B cell (primary cell): ENCODE measurements at regions not wholly inside any gene's neighbourhood (a gene's known extent, or its start where the extent isn't known, plus 50 kb on each side); places are given as distances from the start of the nearest gene placed in this dataset.

Experiments
- ATAC-seq: fragments of 200-7000 bp; cut with Tn5 transposase; one replicate; pipeline ENCODE4 v1.10.0; 2021; ENCODE audit warnings: low read depth, mild to moderate bottlenecking, moderate number of reproducible peaks, moderate library complexity
- CTCF ChIA-PET: fragments of 350-600 bp; sonication (Branson Sonifier 250); formaldehyde crosslinking; loops from one replicate; lab custom pipeline; 2021; ENCODE audit warnings: antibody characterized with exemption, inconsistent platforms; lab: Charles Lee
- POLR2A ChIA-PET: fragments of 350-600 bp; sonication (Branson Sonifier 250); formaldehyde crosslinking; loops from one replicate; lab custom pipeline; 2021; ENCODE audit warnings: antibody characterized with exemption; lab: Charles Lee
- DNase-seq: peaks from one replicate; pipeline ENCODE4 v3.0.0; 2013
- H2AFZ ChIP-seq: 2 replicates; pipeline ENCODE4 v1.6.1; 2012; ENCODE audit warnings: mild to moderate bottlenecking, low read depth, low read length; ENCODE audit not compliant: insufficient read depth, poor library complexity, severe bottlenecking
- H3K27ac ChIP-seq, 2 donors: 1 replicate in 1 of 2; 2 replicates in 1 of 2; pipeline ENCODE4 v1.5.1; 2012 to 2013; ENCODE audit warnings: low read length in 2 of 2, mild to moderate bottlenecking in 2 of 2, moderate library complexity in 1 of 2
- H3K27me3 ChIP-seq, 4 experiments: fragments of 200-600 bp in 1 of 4; sonication (generic) in 1 of 4; replicated peaks in 1 of 4; 1 replicate in 2 of 4; 2 replicates in 2 of 4; pipeline versions ENCODE4 v1.6.1 to v1.7.0; 2013 to 2016; ENCODE audit warnings: low read length in 3 of 4, mild to moderate bottlenecking in 2 of 4, mixed read lengths in 1 of 4, moderate library complexity in 1 of 4; ENCODE audit not compliant: insufficient read depth in 4 of 4, control insufficient read depth in 3 of 4; ENCODE audit errors: control extremely low read depth in 1 of 4
- H3K36me3 ChIP-seq, 2 experiments: replicated peaks in 1 of 2; 1 replicate in 1 of 2; 2 replicates in 1 of 2; pipeline versions ENCODE4 v1.6.1 to v1.7.1; 2013; ENCODE audit warnings: low read length in 1 of 2; ENCODE audit not compliant: insufficient read depth in 2 of 2, control insufficient read depth in 1 of 2; ENCODE audit errors: control extremely low read depth in 1 of 2, extremely low read depth in 1 of 2
- H3K4me1 ChIP-seq, 2 donors: fragments of 200-600 bp in 1 of 2; sonication (generic) in 1 of 2; 1 replicate in 1 of 2; 2 replicates in 1 of 2; pipeline versions ENCODE4 v1.5.1 to v1.6.1; 2013 to 2017; ENCODE audit warnings: low read length in 2 of 2; ENCODE audit not compliant: control insufficient read depth in 2 of 2, insufficient read depth in 2 of 2
- H3K4me2 ChIP-seq: replicated peaks from 2 replicates; pipeline ENCODE3; 2012; ENCODE audit warnings: mild to moderate bottlenecking, low read depth, low read length; ENCODE audit not compliant: poor library complexity, severe bottlenecking
- H3K4me3 ChIP-seq, 5 experiments: fragments of 200-600 bp in 1 of 5; sonication (generic) in 1 of 5; 1 replicate in 3 of 5; 2 replicates in 2 of 5; pipeline versions ENCODE4 v1.5.1 to v1.7.0; 2011 to 2016; ENCODE audit warnings: low read length in 4 of 5, mild to moderate bottlenecking in 4 of 5, low read depth in 2 of 5, control low read depth in 1 of 5, moderate library complexity in 1 of 5; ENCODE audit not compliant: insufficient read depth in 1 of 5; ENCODE audit errors: control extremely low read depth in 1 of 5, extremely low read depth in 1 of 5
- H3K79me2 ChIP-seq: fragments of 200-600 bp; sonication (generic); one replicate; pipeline ENCODE4 v1.6.0; 2016; ENCODE audit warnings: low read length; ENCODE audit not compliant: control insufficient read depth, insufficient read depth
- H3K9ac ChIP-seq: fragments of 200-600 bp; sonication (generic); 2 replicates; pipeline ENCODE4 v1.6.1; 2017; ENCODE audit warnings: mild to moderate bottlenecking, low read length, moderate library complexity
- H3K9me3 ChIP-seq, 3 donors: one replicate each; pipeline versions ENCODE4 v1.6.1 to v1.7.1; 2013; ENCODE audit warnings: low read length in 2 of 3; ENCODE audit not compliant: control insufficient read depth in 2 of 3, insufficient read depth in 1 of 3; ENCODE audit errors: control extremely low read depth in 1 of 3
- H4K20me1 ChIP-seq: 2 replicates; pipeline ENCODE4 v1.6.0; 2012; ENCODE audit warnings: mild to moderate bottlenecking, low read length; ENCODE audit not compliant: insufficient read depth, control insufficient read depth, poor library complexity, severe bottlenecking
- H3K27ac Mint-ChIP-seq: one replicate; pipeline ENCODE4 v1.8.0; 2021; ENCODE audit warnings: mixed read lengths
- H3K27me3 Mint-ChIP-seq: one replicate; pipeline ENCODE4 v1.8.0; 2021; ENCODE audit warnings: mixed read lengths
- H3K4me1 Mint-ChIP-seq: one replicate; pipeline ENCODE4 v1.8.0; 2021; ENCODE audit warnings: mixed read lengths
- H3K4me3 Mint-ChIP-seq: one replicate; pipeline ENCODE4 v1.8.0; 2021; ENCODE audit warnings: mixed read lengths
- H3K9me3 Mint-ChIP-seq: one replicate; pipeline ENCODE4 v1.8.0; 2022; ENCODE audit warnings: mixed read lengths; ENCODE audit not compliant: insufficient read depth
- CTCF ChIP-seq: fragments of 200-600 bp; IDR thresholded peaks from one replicate; pipeline ENCODE4 v1.8.0; 2022; ENCODE audit warnings: antibody characterized with exemption, mild to moderate bottlenecking
- EZH2 ChIP-seq: IDR thresholded peaks from 2 replicates; pipeline ENCODE4 v1.6.1; 2012; ENCODE audit warnings: borderline replicate concordance, low read depth, mild to moderate bottlenecking, moderate library complexity, low read length; ENCODE audit not compliant: insufficient read depth, poor library complexity, severe bottlenecking
- WGBS: methylation state at CpG from one replicate; pipeline ENCODE4 v1.1.5; 2013; ENCODE audit warnings: missing lambda C conversion rate; ENCODE audit not compliant: insufficient coverage; 5-methylcytosine and 5-hydroxymethylcytosine counted together
- intact Hi-C: fragments of 100-400 bp; cut with micrococcal nuclease; formaldehyde crosslinking; loops from one replicate; pipeline ENCODE4 v1.10.0; 2022

DNA sequence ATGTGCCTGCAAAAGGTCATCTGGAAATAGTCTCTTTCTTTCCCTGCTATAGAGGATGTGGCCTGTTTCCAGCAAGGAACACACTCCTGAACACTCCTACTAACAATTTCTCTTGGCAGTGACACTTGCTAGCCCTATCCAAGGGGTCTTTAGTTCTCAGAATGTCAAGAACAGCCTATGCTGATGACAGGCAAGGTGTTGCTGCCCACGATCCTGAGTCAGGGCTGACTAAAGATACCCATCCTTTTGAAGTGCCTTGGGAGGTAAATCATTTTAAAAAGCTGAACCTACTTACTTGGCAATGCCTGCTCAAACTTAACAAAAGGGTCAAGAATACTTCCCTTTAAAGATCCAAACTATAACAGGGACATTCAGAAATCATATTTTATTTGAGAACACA is 1146.4 kb downstream of the VRK1 start:
- Mint-ChIP-seq H3K4me3 (no peak overlapping the region), H3K27ac (no peak overlapping the region), H3K9me3 (peaks cover 10% of the 10 kb centered on the region), H3K4me1 (no peaks in the 10 kb centered on the region), H3K27me3 (no peaks in the 10 kb centered on the region)
- intact Hi-C loops: no loop called here
- H3K4me2 ChIP-seq: no peak overlapping the region
- peaks cover 0 to 6% (median 0%) of the 10 kb centered on the region in 3 donors for H3K9me3 ChIP-seq
- DNase-seq (no peak), ATAC-seq (no peak)
- H3K4me1 ChIP-seq: no peaks in the 10 kb centered on the region
- no peak overlapping the region for H3K4me3 ChIP-seq
- H3K27me3 ChIP-seq: no peaks in the 10 kb centered on the region
- no peaks in the 10 kb centered on the region for H3K79me2 ChIP-seq
- WGBS: 44% methylated on average over 1 of the region's 1 CpG
- TF ChIP-seq CTCF (no peak), EZH2 (no peak)
- no peak overlapping the region for H2AFZ ChIP-seq
- H3K36me3 ChIP-seq: no peaks in the 10 kb centered on the region
- POLR2A ChIA-PET: no interaction called here
- H3K9ac ChIP-seq: no peak overlapping the region
- H3K27ac ChIP-seq: no peak overlapping the region
- CTCF ChIA-PET: no interaction called here
- no peaks in the 10 kb centered on the region for H4K20me1 ChIP-seq

- Histone ChIP-seq H3K4me2 (no peak overlapping the region), H3K27me3 (no peaks in the 10 kb centered on the region), H3K4me1 (no peaks in the 10 kb centered on the region), H3K36me3 (no peaks in the 10 kb centered on the region), H3K9me3 (peaks cover 0 to 13% (median 0%) of the 10 kb centered on the region in 3 donors), H3K9ac (no peak overlapping the region), H3K79me2 (no peaks in the 10 kb centered on the region), H4K20me1 (no peaks in the 10 kb centered on the region), H3K4me3 (no peak overlapping the region), H2AFZ (no peak overlapping the region), H3K27ac (no peak overlapping the region)
- no CpG with 5 or more reads among the region's 1 CpG for WGBS
- ATAC-seq (no peak), DNase-seq (no peak)
- Mint-ChIP-seq H3K27ac (no peak overlapping the region), H3K4me1 (no peaks in the 10 kb centered on the region), H3K27me3 (no peaks in the 10 kb centered on the region), H3K9me3 (peaks cover 7% of the 10 kb centered on the region), H3K4me3 (no peak overlapping the region)
- POLR2A ChIA-PET: no interaction called here
- CTCF ChIA-PET: no interaction called here
- TF ChIP-seq CTCF (no peak), EZH2 (no peak)
- intact Hi-C loops: no loop called here
Measured at GRCh38 chr14:97944380-97944779, 1147.2 kb downstream of the VRK1 start.
